ENCODE measurements at regions not wholly inside any gene's neighbourhood (a gene's known extent, or its start where the extent isn't known, plus 50 kb on each side); places are given as distances from the start of the nearest gene placed in this dataset.

GRCh38 chr7:115356139-115356746 lies 434.3 kb downstream of the MDFIC start:
- ATAC-seq (ENCODE audit: low read depth), result no peak
- CTCF ChIA-PET, result no interaction called here
- Histone ChIP-seq H2AFZ (replicated peaks; ENCODE audit: low read length, poor library complexity) (no peak overlapping the region), H3K36me3 (ENCODE audit: control insufficient read depth, insufficient read depth, low read length) (no peaks in the 10 kb centered on the region), H2BK15ac (ENCODE audit: low read depth, low read length) (no peak overlapping the region), H3K4me2 (ENCODE audit: low read depth, low read length) (no peak overlapping the region), H2BK120ac (ENCODE audit: low read depth, low read length) (peak overlapping the region; percentile 47; the same call in 1 of the 2 replicates), H2AK5ac (ENCODE audit: low read depth, low read length) (no peak overlapping the region), H3K23ac (ENCODE audit: low read depth, low read length) (peak overlapping the region; percentile 13; the same call in 1 of the 2 replicates), H2BK5ac (ENCODE audit: low read depth, low read length, poor library complexity, severe bottlenecking) (peak overlapping the region; percentile 75), H3K9me1 (ENCODE audit: insufficient read depth, low read length) (no peaks in the 10 kb centered on the region), H3K9me3 (ENCODE audit: control insufficient read depth, insufficient read depth, low read length) (no peaks in the 10 kb centered on the region), H2AK9ac (replicated peaks; ENCODE audit: low read depth, low read length, poor library complexity) (no peak overlapping the region), H3K27ac (ENCODE audit: insufficient read depth, low read length) (no peak overlapping the region), H3K18ac (ENCODE audit: low read depth, low read length) (peak overlapping the region; percentile 55; the same call in 1 of the 2 replicates), H2BK20ac (ENCODE audit: low read depth, low read length) (peak overlapping the region; percentile 80; the same call in 1 of the 2 replicates), H3K79me1 (ENCODE audit: low read depth in 1 of 2, low read length in 2 of 2) (no peaks in the 10 kb centered on the region), H4K91ac (ENCODE audit: insufficient read depth, low read depth, low read length) (no peak overlapping the region), H3K9ac (ENCODE audit: low read depth, low read length) (no peak overlapping the region), H3K4me3 (ENCODE audit: insufficient read depth, low read depth, low read length) (no peak overlapping the region), H3K27me3 (ENCODE audit: control insufficient read depth, insufficient read depth, low read length) (no peaks in the 10 kb centered on the region), H3K4me1 (ENCODE audit: control insufficient read depth, insufficient read depth, low read length) (peaks cover 4% of the 10 kb centered on the region; the same call in 1 of the 2 replicates), H4K20me1 (ENCODE audit: insufficient read depth, low read length) (no peaks in the 10 kb centered on the region), H4K5ac (ENCODE audit: low read depth, low read length) (no peak overlapping the region), H4K8ac (ENCODE audit: low read depth in 2 of 2, low read length in 2 of 2) (peak overlapping the region in 1 of 2 experiments; percentile 46; a peak in 1 of 4 replicates), H3K14ac (replicated peaks; ENCODE audit: low read depth, low read length) (peak overlapping the region; percentile 88), H3K4ac (ENCODE audit: low read depth, low read length) (no peak overlapping the region), H3K56ac (ENCODE audit: extremely low read depth, insufficient read depth, low read length) (no peak overlapping the region; the same call in 1 of the 2 replicates)
- no TSS peak for BruUV-seq (replicated peaks)
- WGBS, 2 experiments (ENCODE audit: extremely low coverage in 2 of 2, insufficient read length in 1 of 2), result no CpG with 5 or more reads among the region's 2 CpGs
- POLR2A ChIA-PET (ENCODE audit: unreplicated experiment), result no interaction called here
- intact Hi-C loops (cut with micrococcal nuclease), result loop anchor here (2.0 to 10.0 kb wide), 6 partner anchors 321 to 1271 kb away; partner anchors contain the start of gene MDFIC
- TF ChIP-seq SMC3 (IDR thresholded peaks at IDR 0.05; ENCODE audit: low read depth, low read length) (peak; percentile 39; the same call in 1 of the 2 replicates), CTCF (conservative IDR thresholded peaks at IDR 0.05; ENCODE audit: low read depth, low read length) (peak; percentile 48), MAFK (IDR thresholded peaks at IDR 0.05; ENCODE audit: low read depth, low read length) (no peak), RAD21 (IDR thresholded peaks at IDR 0.05; ENCODE audit: low read length) (peak; percentile 42), CEBPB (IDR thresholded peaks at IDR 0.05; ENCODE audit: low read depth, low read length) (no peak)
- peak; percentile 44 for DNase-seq
- dilution Hi-C loops (cut with HindIII; ENCODE audit: low sequenced_read_pairs, unreplicated experiment), result no loop called here
- in situ Hi-C loops (cut with MboI; ENCODE audit: low sequenced_read_pairs), result no loop called here
